ENCODE measurements at regions not wholly inside any gene's neighbourhood (a gene's known extent, or its start where the extent isn't known, plus 50 kb on each side); places are given as distances from the start of the nearest gene placed in this dataset.

DNA sequence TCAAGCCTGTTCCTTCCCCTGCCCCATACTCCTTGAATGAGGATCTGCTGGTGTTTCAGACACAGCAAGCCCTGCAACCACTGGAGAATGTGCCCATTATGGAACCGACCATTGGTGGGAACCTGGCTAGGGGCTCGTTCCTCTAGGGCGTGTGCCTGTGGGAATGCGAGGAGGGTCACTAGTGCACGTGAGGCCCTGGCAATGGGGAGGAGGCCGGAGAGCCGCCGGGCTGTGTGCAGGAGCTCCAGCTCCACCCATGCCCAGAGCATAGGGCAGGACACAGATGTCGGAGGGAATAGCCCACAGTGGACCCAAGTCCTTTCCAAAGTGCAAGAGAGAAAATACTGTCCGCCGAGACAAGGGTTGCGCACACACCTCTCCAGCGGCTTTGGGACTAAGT is 99.3 kb downstream of the ERMARD start:
- no peak overlapping the region for H2BK12ac ChIP-seq (ENCODE audit: low read depth, low read length)
- H2AFZ ChIP-seq (ENCODE audit: low read length) = no peak overlapping the region
- no peak overlapping the region for H3K56ac ChIP-seq (replicated peaks; ENCODE audit: insufficient read length, low read depth, low read length)
- no peak overlapping the region for H3K23ac ChIP-seq (ENCODE audit: insufficient read length)
- H4K20me1 ChIP-seq (replicated peaks in 1 of 2; ENCODE audit: control insufficient read depth in 1 of 2, insufficient read depth in 2 of 2, low read length in 2 of 2) = peaks cover 0 to 1% of the 10 kb centered on the region in 2 experiments
- no peak overlapping the region for H2BK20ac ChIP-seq (ENCODE audit: low read length)
- H3K4ac ChIP-seq (replicated peaks; ENCODE audit: insufficient read length, low read depth, low read length) = no peak overlapping the region
- ChIA-PET POLR2A (ENCODE audit: partially characterized antibody) (no interaction called here), CTCF (ENCODE audit: partially characterized antibody) (interaction anchor here (11.8 kb wide), 1 partner anchor 19 kb away, joined by 85 read pairs; no protein-coding TSS in a partner anchor)
- H4K91ac ChIP-seq (replicated peaks; ENCODE audit: insufficient read length, low read length) = no peak overlapping the region
- H2BK15ac ChIP-seq (ENCODE audit: low read length) = no peak overlapping the region
- H3K18ac ChIP-seq (ENCODE audit: extremely low read depth, low read length) = no peak overlapping the region
- no peaks in the 10 kb centered on the region for H3K79me2 ChIP-seq (ENCODE audit: control insufficient read depth in 1 of 2, insufficient read depth in 2 of 2, low read length in 2 of 2)
- H3K4me1 ChIP-seq (replicated peaks in 1 of 4; ENCODE audit: control insufficient read depth in 3 of 4, insufficient read depth in 4 of 4, low read length in 3 of 4) = no peaks in the 10 kb centered on the region; a peak in 1 of 7 replicates
- H3K36me3 ChIP-seq (ENCODE audit: control insufficient read depth in 2 of 4, insufficient read depth in 4 of 4, low read length in 3 of 4) = no peaks in the 10 kb centered on the region
- no peak for TF ChIP-seq SP2 (IDR thresholded peaks at IDR 0.05; ENCODE audit: low read length)
- TF ChIP-seq CEBPB (IDR thresholded peaks at IDR 0.05; ENCODE audit: low read depth, low read length) = no peak
- no peak for TF ChIP-seq JUND (IDR thresholded peaks at IDR 0.05; ENCODE audit: low read length)
- TF ChIP-seq ASH2L (IDR thresholded peaks at IDR 0.05; ENCODE audit: low read length) = no peak
- TF ChIP-seq SIX5 (IDR thresholded peaks at IDR 0.05; ENCODE audit: low read depth, low read length) = no peak
- TF ChIP-seq MAFK (IDR thresholded peaks at IDR 0.05; ENCODE audit: low read depth, low read length) = no peak
- no peak for TF ChIP-seq KDM4A (IDR thresholded peaks at IDR 0.05; ENCODE audit: low read depth, low read length, severe bottlenecking)
- H2BK120ac ChIP-seq (replicated peaks; ENCODE audit: low read depth, low read length) = no peak overlapping the region
- WGBS, 2 experiments (ENCODE audit: extremely low coverage in 1 of 2, insufficient coverage in 1 of 2, insufficient read length in 1 of 2, insufficient replicate concordance in 2 of 2, low coverage in 1 of 2, low lambda C conversion rate in 2 of 2, missing lambda C conversion rate in 1 of 2) = 96% methylated on average over 13 of the region's 13 CpGs; no CpG with 5 or more reads in 1 of the 2 experiments
- no peak overlapping the region for H4K8ac ChIP-seq (ENCODE audit: extremely low read depth, insufficient read depth, low read length)
- H3K9ac ChIP-seq (replicated peaks in 1 of 4; ENCODE audit: extremely low read depth in 1 of 4, low read depth in 3 of 4, low read length in 3 of 4) = no peak overlapping the region
- no peaks in the 10 kb centered on the region for H3K79me1 ChIP-seq (ENCODE audit: low read depth, low read length)
- H2AK5ac ChIP-seq (ENCODE audit: low read depth, low read length) = no peak overlapping the region
- peaks cover 7 to 9% of the 10 kb centered on the region in 2 experiments; a peak in 3 of 4 replicates for H3K9me3 ChIP-seq (ENCODE audit: insufficient read depth in 2 of 2, low read depth in 1 of 2, low read length in 1 of 2)
- no peak overlapping the region for H3K4me3 ChIP-seq (ENCODE audit: extremely low read depth in 1 of 4, insufficient read depth in 2 of 4, low read depth in 3 of 4, low read length in 4 of 4)
- H3K14ac ChIP-seq (ENCODE audit: insufficient read length) = no peak overlapping the region
- no peak overlapping the region for H3K4me2 ChIP-seq (ENCODE audit: insufficient read depth in 1 of 2, low read depth in 2 of 2, low read length in 2 of 2)
- no peaks in the 10 kb centered on the region for H3K27me3 ChIP-seq (replicated peaks in 1 of 4; ENCODE audit: control insufficient read depth in 3 of 4, extremely low read depth in 1 of 4, insufficient read depth in 3 of 4, low read length in 3 of 4)
- H3K27ac ChIP-seq (ENCODE audit: low read depth, low read length) = no peak overlapping the region
- H3K23me2 ChIP-seq (ENCODE audit: low read depth, low read length) = peaks cover 4% of the 10 kb centered on the region
- H2BK5ac ChIP-seq (ENCODE audit: low read depth, low read length) = no peak overlapping the region
- FAIRE-seq (no peak), DNase-seq (ENCODE audit: low read depth in 1 of 2, low spot score in 2 of 2) (peak in 1 of 2 experiments; percentile 28)
- no peak overlapping the region for H4K5ac ChIP-seq (ENCODE audit: insufficient read length, low read depth, low read length)

All from H1 (cell line).